GM18502 (cell line): ENCODE measurements at regions not wholly inside any gene's neighbourhood (a gene's known extent, or its start where the extent isn't known, plus 50 kb on each side); places are given as distances from the start of the nearest gene placed in this dataset.
"Not testable (repeated sequence)": the region's sequence is repeated elsewhere in the genome, so short reads cannot be mapped to it uniquely, and the experiment has no call there.

Experiments used
- ATAC-seq: cut with Tn5 transposase; IDR thresholded peaks from one replicate; pipeline ENCODE4 v1.9.1; 2021; ENCODE audit warnings: mild to moderate bottlenecking; ENCODE audit not compliant: unreplicated experiment, poor library complexity

GRCh38 chr4:153098427-153098826 lies 105.8 kb upstream of the TRIM2 start:
- ATAC-seq: no peak

GRCh38 chr4:153099391-153100140 lies 104.7 kb upstream of the TRIM2 start:
- no peak for ATAC-seq

GRCh38 chr4:153106736-153107135 lies 97.5 kb upstream of the TRIM2 start:
- not testable (repeated sequence) for ATAC-seq

GRCh38 chr4:153107246-153107645 lies 97.0 kb upstream of the TRIM2 start:
- no peak for ATAC-seq

- no peak for ATAC-seq
These were observed 94.9 kb upstream of the TRIM2 start for GRCh38 chr4:153109296-153109849.

- no peak for ATAC-seq
These were observed 93.5 kb upstream of the TRIM2 start for GRCh38 chr4:153110739-153111138.

- no peak for ATAC-seq
These were observed 92.7 kb upstream of the TRIM2 start for GRCh38 chr4:153111426-153112040.

- peak; percentile 55 for ATAC-seq
These were observed 92.2 kb upstream of the TRIM2 start for GRCh38 chr4:153112041-153112441.

- ATAC-seq: no peak
These were observed 91.0 kb upstream of the TRIM2 start for GRCh38 chr4:153113061-153113837.

- ATAC-seq: no peak
These were observed 90.5 kb upstream of the TRIM2 start for GRCh38 chr4:153113838-153114105.

GRCh38 chr4:153114771-153115321 lies 89.4 kb upstream of the TRIM2 start:
- no peak for ATAC-seq

GRCh38 chr4:153115322-153116290 lies 88.6 kb upstream of the TRIM2 start:
- ATAC-seq: peak; percentile 85

- ATAC-seq: no peak
These were observed 88.0 kb upstream of the TRIM2 start for GRCh38 chr4:153116291-153116680.

- no peak for ATAC-seq
These were observed 87.4 kb upstream of the TRIM2 start for GRCh38 chr4:153116801-153117200.

GRCh38 chr4:153117554-153117953 lies 86.7 kb upstream of the TRIM2 start:
- no peak for ATAC-seq

- ATAC-seq: no peak
These were observed 84.6 kb upstream of the TRIM2 start for GRCh38 chr4:153119626-153120025.

GRCh38 chr4:153120235-153120634 lies 84.0 kb upstream of the TRIM2 start:
- ATAC-seq: no peak

- ATAC-seq: no peak
These were observed 81.4 kb upstream of the TRIM2 start for GRCh38 chr4:153122855-153123254.

- ATAC-seq: no peak
These were observed 78.1 kb upstream of the TRIM2 start for GRCh38 chr4:153126137-153126536.
